PC-9 (cell line): ENCODE measurements at regions not wholly inside any gene's neighbourhood (a gene's known extent, or its start where the extent isn't known, plus 50 kb on each side); places are given as distances from the start of the nearest gene placed in this dataset.

Experiments used
- BruUV-seq: library from RNA; stranded (reverse); fragments of 400-500 nt; replicated peaks from 2 replicates; lab custom pipeline; 2021; lab: Mats Ljungman, UMichigan
- CTCF ChIA-PET: fragments of 300-600 bp; sonication (Branson Sonifier 250); formaldehyde crosslinking; loops from one replicate; lab custom pipeline; 2022; ENCODE audit warnings: antibody characterized with exemption; lab: Charles Lee
- POLR2A ChIA-PET: fragments of 300-600 bp; sonication (Branson Sonifier 250); formaldehyde crosslinking; loops from one replicate; lab custom pipeline; 2022; ENCODE audit warnings: antibody characterized with exemption; ENCODE audit not compliant: unreplicated experiment; lab: Charles Lee
- DNase-seq, 2 experiments: peaks; one replicate each; pipeline versions ENCODE4 v3.0.0 to v3.0.0-alpha.2; 2015 to 2022; ENCODE audit warnings: mixed read lengths in 1 of 2
- H2AFZ ChIP-seq: fragments of 200-600 bp; sonication (generic); 2 replicates; pipeline ENCODE4 v1.8.1; 2017; ENCODE audit warnings: antibody characterized with exemption
- H3F3A ChIP-seq: fragments of 200-600 bp; sonication (generic); 2 replicates; pipeline ENCODE4 v1.8.1; 2017; ENCODE audit warnings: antibody characterized with exemption, mild to moderate bottlenecking, low read depth; ENCODE audit not compliant: insufficient read depth
- H3K27ac ChIP-seq: fragments of 200-600 bp; sonication (generic); 2 replicates; pipeline ENCODE4 v1.6.1; 2016; ENCODE audit warnings: mixed run types
- H3K27me3 ChIP-seq: fragments of 200-600 bp; sonication (generic); 2 replicates; pipeline ENCODE4 v1.6.1; 2016; ENCODE audit warnings: low read depth, mixed run types; ENCODE audit not compliant: insufficient read depth
- H3K36me3 ChIP-seq: fragments of 200-600 bp; sonication (generic); 2 replicates; pipeline ENCODE4 v1.6.1; 2016; ENCODE audit warnings: low read depth, mixed run types
- H3K4me1 ChIP-seq: fragments of 200-600 bp; sonication (generic); replicated peaks from 2 replicates; pipeline ENCODE4 v1.6.1; 2016; ENCODE audit warnings: mixed run types; ENCODE audit not compliant: insufficient read depth
- H3K4me2 ChIP-seq: fragments of 200-600 bp; sonication (generic); 2 replicates; pipeline ENCODE4 v1.6.1; 2017; ENCODE audit warnings: mixed run types
- H3K4me3 ChIP-seq: fragments of 200-600 bp; sonication (generic); 2 replicates; pipeline ENCODE4 v1.6.1; 2016; ENCODE audit warnings: mixed run types
- H3K79me2 ChIP-seq: fragments of 200-600 bp; sonication (generic); 2 replicates; pipeline ENCODE4 v1.6.1; 2017; ENCODE audit warnings: low read depth, mixed run types
- H3K9me2 ChIP-seq: fragments of 200-600 bp; sonication (generic); 2 replicates; pipeline ENCODE4 v1.8.1; 2017; ENCODE audit warnings: mild to moderate bottlenecking; ENCODE audit not compliant: insufficient read depth
- H3K9me3 ChIP-seq: fragments of 200-600 bp; sonication (generic); 2 replicates; pipeline ENCODE4 v1.8.1; 2016; ENCODE audit warnings: low read depth; ENCODE audit not compliant: insufficient read depth
- H4K20me1 ChIP-seq: fragments of 200-600 bp; sonication (generic); 2 replicates; pipeline ENCODE4 v1.8.1; 2017; ENCODE audit not compliant: insufficient read depth
- CTCF ChIP-seq: fragments of 200-600 bp; sonication (generic); conservative IDR thresholded peaks from 2 replicates; pipeline ENCODE4 v1.6.1; 2017; ENCODE audit warnings: mixed run types, antibody characterized with exemption, mild to moderate bottlenecking, moderate library complexity
- EZH2 ChIP-seq: fragments of 200-600 bp; sonication (generic); IDR thresholded peaks from 2 replicates; pipeline ENCODE4 v1.8.0; 2017; ENCODE audit warnings: antibody characterized with exemption, low read depth
- intact Hi-C: fragments of 100-400 bp; cut with micrococcal nuclease; formaldehyde crosslinking; loops from one replicate; pipeline ENCODE4 v1.10.0; 2022; ENCODE audit not compliant: unreplicated experiment

GRCh38 chr2:9760069-9760901 lies 83.0 kb upstream of the TAF1B start:
- ChIA-PET POLR2A (no interaction called here), CTCF (no interaction called here)
- H3K27ac ChIP-seq: no peak overlapping the region
- no TSS peak for BruUV-seq
- no peak overlapping the region for H3K4me2 ChIP-seq
- no peak for DNase-seq
- intact Hi-C loops: no loop called here
- H3K4me1 ChIP-seq: peaks cover 20% of the 10 kb centered on the region
- no peak overlapping the region for H3K4me3 ChIP-seq
- TF ChIP-seq EZH2: no peak
- TF ChIP-seq CTCF: no peak
- H3K9me2 ChIP-seq: no peaks in the 10 kb centered on the region
- no peaks in the 10 kb centered on the region for H4K20me1 ChIP-seq
- no peaks in the 10 kb centered on the region for H3K36me3 ChIP-seq
- no peak overlapping the region for H2AFZ ChIP-seq
- H3K27me3 ChIP-seq: no peaks in the 10 kb centered on the region
- H3K79me2 ChIP-seq: peaks cover 3% of the 10 kb centered on the region
- H3K9me3 ChIP-seq: no peaks in the 10 kb centered on the region
- peaks cover 19% of the 10 kb centered on the region; the same call in 1 of the 2 replicates for H3F3A ChIP-seq

- Histone ChIP-seq H3K27me3 (no peaks in the 10 kb centered on the region), H3K4me2 (no peak overlapping the region), H3K9me3 (no peaks in the 10 kb centered on the region), H3K79me2 (no peaks in the 10 kb centered on the region; the same call in 1 of the 2 replicates), H3K4me3 (no peak overlapping the region), H3K4me1 (peaks cover 17% of the 10 kb centered on the region), H3K27ac (no peak overlapping the region), H3F3A (peaks cover 19% of the 10 kb centered on the region; the same call in 1 of the 2 replicates), H4K20me1 (no peaks in the 10 kb centered on the region), H2AFZ (no peak overlapping the region), H3K36me3 (no peaks in the 10 kb centered on the region), H3K9me2 (no peaks in the 10 kb centered on the region)
- intact Hi-C loops: no loop called here
- ChIA-PET POLR2A (no interaction called here), CTCF (no interaction called here)
- no peak for TF ChIP-seq EZH2
- no peak for TF ChIP-seq CTCF
- BruUV-seq: no TSS peak
- no peak for DNase-seq
These were observed 82.4 kb upstream of the TAF1B start for GRCh38 chr2:9760902-9761228.

GRCh38 chr2:9761577-9761976 lies 81.7 kb upstream of the TAF1B start:
- no TSS peak for BruUV-seq

More at GRCh38 chr2:9761577-9761976, 81.7 kb upstream of the TAF1B start:
- POLR2A ChIA-PET: interaction anchor here (0.8 kb wide), 1 partner anchor 134 kb away, joined by 14 read pairs; no protein-coding TSS in a partner anchor
- Histone ChIP-seq H3K4me1 (peaks cover 17% of the 10 kb centered on the region), H3K9me3 (no peaks in the 10 kb centered on the region), H3K36me3 (no peaks in the 10 kb centered on the region), H3K27ac (no peak overlapping the region), H3F3A (peaks cover 19% of the 10 kb centered on the region; the same call in 1 of the 2 replicates), H3K4me3 (no peak overlapping the region), H4K20me1 (no peaks in the 10 kb centered on the region), H3K9me2 (no peaks in the 10 kb centered on the region), H3K4me2 (no peak overlapping the region), H3K79me2 (no peaks in the 10 kb centered on the region; the same call in 1 of the 2 replicates), H3K27me3 (no peaks in the 10 kb centered on the region), H2AFZ (no peak overlapping the region)
- DNase-seq: no peak
- intact Hi-C loops: no loop called here
- CTCF ChIA-PET: no interaction called here
- no peak for TF ChIP-seq EZH2
- no peak for TF ChIP-seq CTCF
